ENCODE measurements at regions not wholly inside any gene's neighbourhood (a gene's known extent, or its start where the extent isn't known, plus 50 kb on each side); places are given as distances from the start of the nearest gene placed in this dataset.
"Not testable (repeated sequence)": the region's sequence is repeated elsewhere in the genome, so short reads cannot be mapped to it uniquely, and the experiment has no call there.

DNA sequence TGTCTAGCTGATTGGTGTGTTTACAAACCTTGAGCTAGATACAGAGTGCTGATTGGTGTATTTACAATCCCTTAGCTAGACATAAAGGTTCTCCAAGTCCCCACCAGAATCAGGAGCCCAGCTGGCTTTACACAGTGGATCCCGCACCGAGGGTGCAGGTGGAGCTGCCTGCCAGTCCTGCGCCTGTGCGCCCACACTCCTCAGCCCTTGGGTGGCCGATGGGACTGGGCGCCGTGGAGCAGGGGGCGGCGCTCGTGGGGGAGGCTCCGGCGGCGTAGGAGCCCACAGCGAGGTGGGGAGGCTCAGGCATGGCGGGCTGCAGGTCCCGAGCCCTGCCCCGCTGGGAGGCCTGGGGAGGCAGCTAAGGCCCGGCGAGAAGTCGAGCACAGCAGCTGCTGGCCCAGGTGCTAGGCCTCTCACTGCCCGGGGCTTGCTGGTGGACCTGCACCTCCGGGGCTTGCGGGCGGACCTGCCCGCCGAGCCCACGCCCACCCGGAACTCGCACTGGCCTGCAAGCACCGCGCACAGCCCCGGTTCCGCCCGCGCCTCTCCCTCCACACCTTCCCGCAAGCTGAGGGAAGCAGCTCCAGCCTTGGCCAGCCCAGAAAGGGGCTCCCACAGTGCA lies 51.0 kb upstream of the CDYL start:
- DNase-seq: not testable (repeated sequence)

- DNase-seq: not testable (repeated sequence)
Observed at GRCh38 chr6:4724727-4725126, 51.5 kb upstream of the CDYL start.

DNA sequence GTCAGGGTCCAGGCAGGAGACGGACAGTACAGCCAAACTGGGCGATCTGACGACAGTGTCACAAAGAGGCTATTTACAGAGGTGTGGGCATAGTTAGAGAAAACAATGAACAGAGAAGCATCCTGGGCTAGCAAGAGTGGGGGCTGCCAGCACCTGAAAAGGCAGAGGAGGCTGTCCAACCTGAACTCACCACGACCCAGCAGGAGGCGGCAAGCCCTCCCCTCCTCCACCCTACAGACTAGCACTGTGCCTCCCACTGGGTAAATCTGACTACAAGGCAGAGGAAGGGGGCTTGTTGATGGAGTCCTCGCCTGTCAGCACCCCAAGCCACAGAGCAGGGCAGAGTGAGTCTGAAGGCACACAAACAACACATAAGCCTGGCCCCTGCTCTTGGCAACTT lies 52.8 kb upstream of the CDYL start:
- no peak for DNase-seq

GRCh38 chr6:4721368-4721767 lies 54.8 kb upstream of the CDYL start:
- not testable (repeated sequence) for DNase-seq

DNA sequence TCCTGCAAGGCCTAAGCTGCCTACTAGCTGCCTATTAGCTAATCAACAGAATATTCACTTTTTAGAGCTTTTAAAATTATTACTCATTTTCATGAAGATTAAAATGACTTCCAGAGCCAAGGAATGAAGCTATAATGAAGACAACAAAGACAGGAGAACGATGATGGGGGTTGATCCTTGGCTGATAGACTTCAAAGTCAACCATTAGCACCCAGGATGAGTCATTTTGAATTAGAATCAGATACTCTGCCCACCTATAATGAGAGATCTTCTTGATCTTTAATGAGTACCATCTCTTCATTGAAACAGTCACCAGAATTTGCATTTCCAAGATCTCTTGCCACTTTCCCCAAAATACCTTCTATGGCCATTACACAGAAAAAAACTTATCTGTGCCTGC lies 56.7 kb upstream of the CDYL start:
- DNase-seq: no peak

DNA sequence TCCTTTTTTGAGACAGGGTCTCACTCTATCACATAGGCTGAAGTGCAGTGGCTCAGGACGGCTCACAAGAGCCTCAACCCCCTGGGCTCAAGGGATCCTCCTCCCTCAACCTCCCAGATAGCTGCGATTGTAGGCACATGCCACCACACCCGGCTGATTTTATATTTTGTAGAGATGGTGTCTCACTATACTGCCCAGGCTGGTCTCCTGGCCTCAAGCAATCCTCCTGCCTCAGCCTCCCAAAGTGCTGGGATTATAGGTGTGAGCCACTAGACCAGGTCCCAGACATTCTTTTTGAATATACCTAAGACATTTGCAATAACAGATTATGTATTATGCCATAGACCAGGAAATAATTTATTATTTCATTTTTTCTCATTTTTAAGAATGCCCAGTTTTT lies 58.3 kb upstream of the CDYL start:
- no peak for DNase-seq

DNA sequence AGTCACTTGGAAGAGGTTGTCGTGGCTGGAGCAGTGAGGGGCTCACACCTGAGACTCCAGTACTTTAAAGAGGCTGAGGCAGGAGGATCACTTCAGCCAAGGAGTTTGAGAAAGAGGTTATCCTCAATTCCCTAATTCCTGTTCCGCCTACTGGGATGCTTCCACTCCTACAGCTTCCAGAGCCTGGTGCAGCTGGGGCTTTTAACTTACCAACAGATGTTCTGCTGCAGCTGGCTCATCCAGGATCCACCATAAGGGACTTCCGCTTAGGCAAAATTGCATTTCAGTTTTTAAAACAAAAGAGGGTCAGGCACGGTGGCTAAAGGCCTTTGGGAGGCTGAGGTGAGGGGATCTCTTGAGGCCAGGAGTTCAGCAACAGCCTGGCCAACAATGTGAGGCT lies 59.1 kb upstream of the CDYL start:
- no peak for DNase-seq

DNA sequence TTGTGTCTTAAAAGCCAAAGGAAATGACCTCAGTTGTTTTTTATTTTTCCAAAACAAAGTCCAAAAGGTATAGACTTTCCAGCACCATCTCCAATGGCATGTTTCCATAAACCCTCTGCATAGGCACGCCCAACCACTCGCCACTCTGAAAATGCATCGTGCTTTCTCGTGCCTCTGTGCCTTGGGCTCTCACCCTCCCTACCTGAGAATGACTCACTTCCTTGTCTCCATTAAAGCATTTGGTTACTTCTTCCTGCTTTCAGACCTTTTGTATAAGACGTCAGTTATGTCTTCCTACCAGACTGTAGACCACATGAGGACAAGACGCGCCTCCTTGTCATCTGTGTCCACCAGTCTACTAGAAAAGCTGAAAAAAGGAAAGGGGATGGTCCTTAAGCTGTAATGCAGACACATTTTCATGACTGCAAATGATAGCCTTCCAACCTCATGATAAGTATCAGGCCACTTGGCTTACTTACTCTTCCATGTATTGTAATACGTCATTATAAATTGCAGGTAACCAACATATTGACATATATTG lies 61.2 kb upstream of the CDYL start:
- no peak for DNase-seq

DNA sequence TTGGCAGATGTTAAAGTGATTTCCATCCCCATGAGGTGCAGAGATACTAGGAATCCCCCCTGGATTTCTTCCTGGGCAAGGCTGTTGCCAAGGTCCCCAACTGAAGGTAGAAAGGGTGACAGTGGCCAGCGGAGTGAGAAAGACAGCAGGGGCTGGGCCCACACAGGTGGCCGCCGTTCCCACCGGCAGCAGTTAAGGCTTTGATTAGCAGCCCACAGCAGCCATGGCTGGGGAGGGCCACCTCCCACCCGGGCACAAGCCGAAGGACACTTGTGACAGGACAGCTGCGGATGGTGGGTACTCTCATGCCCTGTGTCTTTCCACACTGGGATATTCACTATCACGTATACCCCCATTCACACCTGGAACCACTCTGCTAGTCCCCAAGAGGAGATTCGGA lies 63.9 kb upstream of the CDYL start:
- no peak for DNase-seq

DNA sequence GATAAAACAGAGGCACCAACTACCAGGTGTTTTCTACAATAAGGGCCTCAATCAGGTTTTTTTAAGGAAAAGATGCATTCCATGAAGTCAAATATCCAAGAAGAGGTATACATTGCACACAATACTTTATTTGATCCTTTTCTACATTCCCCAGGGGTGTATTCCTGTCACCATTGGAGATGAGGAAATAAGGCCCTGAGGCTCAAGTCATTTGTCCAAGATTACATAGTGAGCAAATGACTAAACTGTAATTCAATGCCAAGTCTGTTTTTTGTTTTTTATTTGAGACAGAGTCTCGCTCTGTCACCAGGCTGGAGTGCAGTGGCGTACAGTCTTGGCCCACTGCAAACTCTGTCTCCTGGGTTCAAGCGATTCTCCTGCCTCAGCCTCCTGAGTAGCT lies 69.2 kb upstream of the CDYL start:
- DNase-seq: no peak

DNA sequence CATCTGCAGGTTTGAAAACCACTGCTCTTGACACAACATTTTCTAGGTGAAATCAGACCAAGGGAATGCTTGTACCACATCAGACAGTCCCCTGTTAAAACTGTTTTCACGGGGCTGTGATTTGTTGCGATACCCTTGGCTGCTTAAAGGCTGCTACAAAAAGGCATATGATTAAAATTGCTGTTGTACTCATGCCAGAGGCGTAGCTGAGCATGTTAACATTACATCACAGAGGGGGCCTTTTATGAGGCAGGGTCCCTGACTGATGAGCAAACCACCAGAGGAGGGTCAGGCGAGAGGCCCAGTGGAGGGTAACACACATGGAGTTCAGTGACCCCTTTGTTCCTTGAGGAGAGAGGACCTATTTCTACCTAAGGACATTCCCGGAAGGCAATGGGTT lies 70.4 kb upstream of the CDYL start:
- no peak for DNase-seq

DNA sequence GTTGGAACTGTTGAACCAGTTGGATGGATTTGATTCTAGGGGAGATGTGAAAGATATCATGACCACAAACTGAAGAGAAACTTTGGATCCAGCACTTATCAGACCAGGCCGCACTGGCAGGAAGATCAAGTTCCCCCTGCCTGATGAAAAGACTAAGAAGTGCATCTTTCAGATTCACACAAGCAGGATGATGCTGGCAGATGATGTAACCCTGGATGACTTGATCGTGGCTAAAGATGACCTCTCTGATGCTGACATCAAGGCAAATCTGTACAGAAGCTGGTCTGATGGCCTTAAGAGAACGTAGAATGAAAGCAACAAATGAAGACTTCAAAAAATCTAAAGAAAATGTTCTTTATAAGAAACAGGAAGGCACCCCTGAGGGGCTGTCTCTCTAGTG lies 72.8 kb upstream of the CDYL start:
- no peak for DNase-seq

DNA sequence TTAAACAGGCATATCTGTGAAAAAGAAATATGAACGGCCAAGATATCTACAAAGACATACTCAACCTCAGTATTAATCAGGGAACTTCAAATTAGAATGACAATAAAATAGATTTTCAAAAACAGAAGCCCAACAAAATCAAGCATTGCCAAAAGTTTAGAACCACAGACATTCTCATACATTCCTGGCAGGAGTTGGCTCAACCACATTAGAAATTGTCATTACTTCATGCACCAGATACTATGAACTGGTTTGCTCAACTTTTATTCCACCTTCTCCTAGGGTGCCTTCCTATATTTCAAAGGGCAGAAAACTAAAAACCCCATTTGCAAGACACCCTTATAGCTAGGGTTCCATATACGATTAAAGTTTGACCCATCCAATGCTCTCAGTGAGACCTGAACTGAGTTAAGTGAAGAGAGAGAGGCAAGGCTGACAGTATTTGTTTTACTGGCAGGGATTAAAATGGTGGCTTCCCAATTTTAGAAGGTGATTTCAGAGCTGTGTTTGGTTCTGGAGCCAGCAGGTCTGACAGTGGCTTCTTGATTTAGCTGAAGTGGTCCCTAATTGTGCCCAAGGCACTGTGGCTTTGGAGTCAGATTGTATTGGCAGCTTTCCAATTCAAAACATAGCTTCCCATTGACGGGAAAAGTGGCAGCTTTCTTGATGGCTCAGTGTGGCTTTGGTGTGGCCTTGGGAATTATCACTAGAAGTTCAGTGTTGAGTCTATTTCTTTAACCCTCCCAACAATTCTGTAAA lies 77.1 kb upstream of the CDYL start:
- DNase-seq: no peak

DNA sequence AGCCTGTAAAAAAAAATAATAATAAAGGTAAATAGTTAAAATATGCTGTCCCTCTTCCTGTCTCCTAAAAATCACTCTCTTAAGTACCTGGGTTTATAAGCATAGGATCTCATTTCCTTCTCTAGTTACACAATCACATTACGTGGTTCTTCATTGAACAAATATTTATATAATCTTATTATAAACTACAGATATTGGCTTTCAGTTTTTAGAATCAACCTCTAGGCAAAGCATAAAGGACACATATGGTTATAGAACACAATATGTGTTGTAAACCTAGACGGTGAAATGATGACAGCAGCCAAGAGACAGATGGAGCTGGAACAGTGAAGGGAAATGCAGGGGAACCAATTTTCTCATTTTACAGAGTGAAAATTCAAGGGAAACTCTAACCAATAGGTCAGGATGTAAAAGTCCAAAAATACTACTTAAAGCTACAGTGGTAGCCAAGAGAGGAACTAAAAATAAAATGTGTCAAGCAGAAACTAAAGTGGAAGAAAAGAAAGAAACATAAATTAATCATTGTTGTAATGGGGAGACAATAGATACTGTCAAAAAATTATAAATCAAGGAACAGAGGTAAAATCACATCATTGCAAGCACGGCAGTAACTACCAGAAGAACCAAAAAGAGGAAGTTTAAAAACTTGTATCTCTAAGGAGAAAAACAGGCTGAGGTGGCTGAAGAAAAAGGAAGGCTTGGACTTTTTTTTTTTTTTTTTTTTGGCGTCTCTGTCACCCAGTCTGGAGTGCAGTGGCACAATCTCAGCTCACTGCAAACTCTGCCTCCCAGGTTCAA lies 82.8 kb upstream of the CDYL start:
- DNase-seq: no peak

DNA sequence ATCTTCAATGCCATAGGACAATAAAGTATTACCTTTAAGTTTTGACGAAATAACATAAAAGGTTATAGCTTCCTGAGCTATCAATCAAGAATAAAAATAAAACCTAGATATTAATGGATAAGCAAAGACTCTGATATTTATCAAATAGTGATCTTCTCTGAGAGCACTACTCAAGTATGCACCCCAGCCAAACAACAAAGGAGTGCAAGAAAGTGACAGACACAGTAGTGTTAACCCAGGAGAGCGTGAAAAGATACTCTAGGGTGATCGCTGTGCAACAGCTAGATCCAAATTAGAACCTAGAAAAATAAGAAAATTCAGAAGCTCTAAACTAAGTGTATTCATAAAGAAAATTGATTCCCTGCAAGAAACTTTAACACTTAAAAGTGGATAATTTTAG lies 83.5 kb upstream of the CDYL start:
- DNase-seq: no peak

- peak; percentile 41 for DNase-seq
Observed at GRCh38 chr6:4687989-4688947, 87.9 kb upstream of the CDYL start.

DNA sequence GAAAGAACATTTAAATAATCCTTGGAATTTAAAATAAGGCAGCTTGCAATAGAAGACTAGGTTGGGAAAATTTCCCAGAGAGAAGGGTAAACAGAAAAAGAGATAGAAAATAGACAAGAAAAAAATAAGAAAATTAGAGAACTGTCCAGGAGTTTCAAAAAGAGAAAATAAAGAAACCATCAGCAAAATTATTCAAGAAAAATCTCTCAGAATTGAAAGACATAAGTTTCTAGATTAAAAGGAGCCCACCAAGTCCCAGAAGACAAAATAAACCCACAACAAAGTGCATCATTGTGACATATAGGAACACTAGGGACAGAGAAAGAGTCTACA lies 88.6 kb upstream of the CDYL start:
- DNase-seq: no peak

DNA sequence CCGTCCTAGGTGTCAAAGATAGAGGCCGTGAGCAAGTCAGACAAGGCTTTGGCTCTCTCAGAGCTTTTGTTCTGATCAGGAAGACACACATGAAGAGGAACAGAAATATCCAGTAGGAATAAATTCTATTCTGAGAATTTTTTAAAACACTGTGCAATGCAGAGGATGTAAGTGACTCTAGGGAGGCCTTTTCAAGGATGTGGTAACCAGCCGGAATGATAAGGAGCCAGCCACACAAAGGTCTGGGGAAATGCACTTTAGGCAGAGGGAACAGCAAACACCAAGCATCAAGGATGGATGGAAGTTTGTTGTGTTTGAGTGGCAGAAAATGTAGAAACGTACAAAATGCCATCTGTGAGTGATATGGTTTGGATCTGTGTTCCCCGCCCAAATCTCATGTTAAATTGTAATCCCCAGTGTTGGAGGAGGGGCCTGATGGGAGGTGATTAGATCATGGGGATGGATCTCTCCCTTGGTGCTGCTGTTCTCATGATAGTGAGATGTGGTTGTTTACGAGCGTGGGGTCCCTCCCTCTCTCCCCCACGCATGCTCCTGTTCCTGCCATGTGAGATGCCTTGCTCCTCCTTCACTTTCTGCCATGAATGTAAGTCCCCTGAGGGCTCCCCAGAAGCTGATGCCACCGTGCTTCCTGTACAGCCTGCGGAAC lies 93.6 kb upstream of the CDYL start:
- DNase-seq: no peak

- DNase-seq: no peak
Observed at GRCh38 chr6:4678506-4679300, 97.5 kb upstream of the CDYL start.

GRCh38 chr6:4677751-4678065 lies 98.5 kb upstream of the CDYL start:
- no peak for DNase-seq

- DNase-seq: no peak
Observed at GRCh38 chr6:4677011-4677750, 99.0 kb upstream of the CDYL start.
